HepG2 (cell line): ENCODE measurements at regions not wholly inside any gene's neighbourhood (a gene's known extent, or its start where the extent isn't known, plus 50 kb on each side); places are given as distances from the start of the nearest gene placed in this dataset.

Source experiments
- ATAC-seq: fragments of 200-7000 bp; cut with Tn5 transposase; 3 replicates; pipeline ENCODE4 v1.9.1; 2020; ENCODE audit warnings: mild to moderate bottlenecking, moderate library complexity
- BruUV-seq: library from RNA; stranded (reverse); fragments of 400-500 nt; replicated peaks from 2 replicates; lab custom pipeline; 2021; lab: Mats Ljungman, UMichigan
- CTCF ChIA-PET: fragments of 300-600 bp; formaldehyde crosslinking; extraction: SDS; loops from one replicate; lab custom pipeline; 2021; ENCODE audit warnings: low total read pairs, inconsistent platforms, low intra/inter-chr PET ratio; lab: Yijun Ruan, JAX
- POLR2A ChIA-PET: fragments of 350-600 bp; sonication (Branson Sonifier 250); formaldehyde crosslinking; loops from one replicate; lab custom pipeline; 2020; ENCODE audit warnings: antibody characterized with exemption, inconsistent platforms; lab: Yijun Ruan, JAX
- DNase-seq: peaks from one replicate; pipeline ENCODE4 v3.0.0-alpha.2; 2015; ENCODE audit warnings: low spot score
- FAIRE-seq: peaks from 3 replicates; lab custom pipeline; 2011; peaks lifted over from hg19 to GRCh38; lab: Jason Lieb, UNC
- H2AFZ ChIP-seq: one replicate; pipeline ENCODE4 v1.6.1; 2011; ENCODE audit warnings: low read length, inconsistent platforms
- H3K27ac ChIP-seq: fragments of 300-600 bp; 3 replicates; pipeline ENCODE4 v1.8.0; 2011; ENCODE audit warnings: mixed run types, mild to moderate bottlenecking, mixed read lengths, low read length, inconsistent platforms; ENCODE audit not compliant: insufficient read depth; ENCODE audit errors: extremely low read length
- H3K27me3 ChIP-seq, 2 experiments: fragments of 200-600 bp in 1 of 2; 2 replicates in 1 of 2; 3 replicates in 1 of 2; pipeline versions ENCODE4 v1.6.0 to v1.8.0; 2011; ENCODE audit warnings: low read length in 2 of 2, mild to moderate bottlenecking in 2 of 2, moderate library complexity in 2 of 2, inconsistent platforms in 1 of 2; ENCODE audit not compliant: insufficient read depth in 2 of 2, control insufficient read depth in 1 of 2
- H3K36me3 ChIP-seq, 2 experiments: fragments of 200-600 bp in 1 of 2; replicated peaks in 1 of 2; 2 replicates in 1 of 2; 3 replicates in 1 of 2; pipeline versions ENCODE4 v1.5.1 to v1.8.0; 2011; ENCODE audit warnings: low read length in 2 of 2, inconsistent platforms in 1 of 2; ENCODE audit not compliant: insufficient read depth in 2 of 2, control insufficient read depth in 1 of 2
- H3K4me1 ChIP-seq: 2 replicates; pipeline ENCODE4 v1.5.1; 2012; ENCODE audit warnings: low read length, inconsistent platforms; ENCODE audit not compliant: insufficient read depth
- H3K4me2 ChIP-seq: 2 replicates; pipeline ENCODE4 v1.6.0; 2011; ENCODE audit warnings: low read depth, low read length, inconsistent platforms
- H3K4me3 ChIP-seq, 3 experiments: fragments of 200-600 bp in 1 of 3; sonication (generic), shearing (Covaris generic) in 1 of 3; replicated peaks in 1 of 3; 2 replicates each; pipeline ENCODE4 v1.5.1; 2011 to 2016; ENCODE audit warnings: low read length in 3 of 3, inconsistent platforms in 2 of 3, low read depth in 2 of 3, mild to moderate bottlenecking in 2 of 3, control low read depth in 1 of 3, mixed read lengths in 1 of 3; ENCODE audit not compliant: insufficient read depth in 1 of 3
- H3K79me2 ChIP-seq: one replicate; pipeline ENCODE4 v1.6.1; 2011; ENCODE audit warnings: low read length, inconsistent platforms; ENCODE audit not compliant: insufficient read depth
- H3K9ac ChIP-seq: 2 replicates; pipeline ENCODE4 v1.6.0; 2011; ENCODE audit warnings: mild to moderate bottlenecking, low read depth, low read length, inconsistent platforms; ENCODE audit not compliant: insufficient read depth
- H3K9me3 ChIP-seq: 2 replicates; pipeline ENCODE4 v1.5.1; 2012; ENCODE audit warnings: mild to moderate bottlenecking, low read length
- H4K20me1 ChIP-seq: 2 replicates; pipeline ENCODE4 v1.6.0; 2011; ENCODE audit warnings: inconsistent platforms, mild to moderate bottlenecking, low read length, moderate library complexity; ENCODE audit not compliant: insufficient read depth
- CENPT ChIP-seq: sonication (generic); formaldehyde crosslinking; IDR thresholded peaks from 2 replicates; pipeline ENCODE4 v1.8.0; 2022; ENCODE audit warnings: low read depth, mild to moderate bottlenecking, moderate library complexity, missing genetic modification reagents
- FOXO1 ChIP-seq: sonication (generic); formaldehyde crosslinking; IDR thresholded peaks from 2 replicates; pipeline ENCODE4 v1.4.0; 2020; ENCODE audit warnings: missing genetic modification reagents
- GLMP ChIP-seq: sonication (generic); formaldehyde crosslinking; IDR thresholded peaks from 2 replicates; pipeline ENCODE4 v1.9.0; 2021; ENCODE audit warnings: missing genetic modification reagents, mild to moderate bottlenecking, borderline replicate concordance
- ZNF589 ChIP-seq: sonication (generic); formaldehyde crosslinking; conservative IDR thresholded peaks from 2 replicates; pipeline ENCODE4 v1.8.0; 2022; ENCODE audit warnings: mild to moderate bottlenecking, moderate library complexity, missing genetic modification reagents
- WGBS: methylation state at CpG from one replicate; pipeline ENCODE4 v1.1.6; 2017; ENCODE audit warnings: low lambda C conversion rate; 5-methylcytosine and 5-hydroxymethylcytosine counted together
- in situ Hi-C: cut with HindIII; loops from 2 replicates; pipeline ENCODE4 v1.10.0; 2017; ENCODE audit warnings: low pct_unique_long_range_greater_than_20kb; ENCODE audit not compliant: extremely low pct_ligation_motif_present
- intact Hi-C: fragments of 100-400 bp; cut with micrococcal nuclease; formaldehyde crosslinking; loops from one replicate; pipeline ENCODE4 v1.10.0; 2022; ENCODE audit not compliant: unreplicated experiment
- TF ChIP-seq, protein P1 (sequence below): sonication (generic); formaldehyde crosslinking; IDR thresholded peaks from 2 replicates; pipeline ENCODE4 v1.5.1; 2020; ENCODE audit warnings: mild to moderate bottlenecking, missing genetic modification reagents

- WGBS = 22% methylated on average over 7 of the region's 7 CpGs
- H3K36me3 ChIP-seq = no peaks in the 10 kb centered on the region
- intact Hi-C loops (no loop called here), in situ Hi-C loops (no loop called here)
- FAIRE-seq = no peak
- H3K27ac ChIP-seq = no peak overlapping the region
- BruUV-seq = no TSS peak
- H3K4me3 ChIP-seq = no peak overlapping the region
- ChIA-PET POLR2A (no interaction called here), CTCF (no interaction called here)
- H4K20me1 ChIP-seq = no peaks in the 10 kb centered on the region
- H2AFZ ChIP-seq = no peak overlapping the region
- H3K4me1 ChIP-seq = no peaks in the 10 kb centered on the region
- no peak for TF ChIP-seq FOXO1 (CRISPR knock-in tag)
- no peak for TF ChIP-seq ZNF589 (CRISPR knock-in tag)
- TF ChIP-seq, protein P1, sequence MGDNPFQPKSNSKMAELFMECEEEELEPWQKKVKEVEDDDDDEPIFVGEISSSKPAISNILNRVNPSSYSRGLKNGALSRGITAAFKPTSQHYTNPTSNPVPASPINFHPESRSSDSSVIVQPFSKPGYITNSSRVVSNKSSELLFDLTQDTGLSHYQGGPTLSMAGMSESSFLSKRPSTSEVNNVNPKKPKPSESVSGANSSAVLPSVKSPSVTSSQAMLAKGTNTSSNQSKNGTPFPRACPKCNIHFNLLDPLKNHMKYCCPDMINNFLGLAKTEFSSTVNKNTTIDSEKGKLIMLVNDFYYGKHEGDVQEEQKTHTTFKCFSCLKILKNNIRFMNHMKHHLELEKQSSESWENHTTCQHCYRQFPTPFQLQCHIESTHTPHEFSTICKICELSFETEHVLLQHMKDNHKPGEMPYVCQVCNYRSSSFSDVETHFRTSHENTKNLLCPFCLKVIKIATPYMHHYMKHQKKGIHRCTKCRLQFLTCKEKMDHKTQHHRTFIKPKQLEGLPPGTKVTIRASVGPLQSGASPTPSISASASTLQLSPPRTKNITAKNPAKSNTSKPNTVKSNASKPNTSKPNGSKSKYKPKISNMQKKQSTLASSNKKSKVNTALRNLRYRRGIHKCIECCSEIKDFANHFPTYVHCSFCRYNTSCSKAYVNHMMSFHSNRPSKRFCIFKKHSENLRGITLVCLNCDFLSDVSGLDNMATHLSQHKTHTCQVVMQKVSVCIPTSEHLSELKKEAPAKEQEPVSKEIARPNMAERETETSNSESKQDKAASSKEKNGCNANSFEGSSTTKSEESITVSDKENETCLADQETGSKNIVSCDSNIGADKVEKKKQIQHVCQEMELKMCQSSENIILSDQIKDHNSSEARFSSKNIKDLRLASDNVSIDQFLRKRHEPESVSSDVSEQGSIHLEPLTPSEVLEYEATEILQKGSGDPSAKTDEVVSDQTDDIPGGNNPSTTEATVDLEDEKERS (CRISPR knock-in tag) = no peak
- TF ChIP-seq GLMP (CRISPR knock-in tag) = no peak
- no peak for TF ChIP-seq CENPT
- H3K9me3 ChIP-seq = no peaks in the 10 kb centered on the region
- H3K9ac ChIP-seq = no peak overlapping the region
- no peak for ATAC-seq
- H3K79me2 ChIP-seq = no peaks in the 10 kb centered on the region
- no peak overlapping the region for H3K4me2 ChIP-seq
- no peaks in the 10 kb centered on the region for H3K27me3 ChIP-seq
- DNase-seq = no peak
Observed at GRCh38 chr9:23603311-23603710, 222.7 kb downstream of the ELAVL2 start.
